ENCODE measurements at regions not wholly inside any gene's neighbourhood (a gene's known extent, or its start where the extent isn't known, plus 50 kb on each side); places are given as distances from the start of the nearest gene placed in this dataset.

DNA sequence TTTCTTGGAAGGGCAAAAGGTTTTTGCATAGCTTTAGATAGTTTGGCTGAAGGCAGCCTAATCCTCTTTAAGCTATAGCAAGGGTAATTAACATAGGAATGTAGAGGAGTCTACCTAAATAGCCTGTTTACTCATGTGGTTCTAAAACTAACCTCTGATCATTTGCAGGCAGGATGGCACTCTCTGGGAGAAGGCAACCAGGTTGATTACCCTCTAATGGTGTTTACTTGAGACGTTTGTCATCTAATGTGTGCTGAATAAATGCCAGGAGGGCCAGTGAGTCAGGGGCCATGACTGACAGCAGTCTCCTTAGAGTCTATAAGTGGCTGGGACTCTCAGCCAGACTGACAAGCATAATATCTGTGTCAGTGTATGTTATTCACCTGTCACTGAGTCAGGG is 286.4 kb downstream of the PCNX1 start:
- TF ChIP-seq, protein P1, sequence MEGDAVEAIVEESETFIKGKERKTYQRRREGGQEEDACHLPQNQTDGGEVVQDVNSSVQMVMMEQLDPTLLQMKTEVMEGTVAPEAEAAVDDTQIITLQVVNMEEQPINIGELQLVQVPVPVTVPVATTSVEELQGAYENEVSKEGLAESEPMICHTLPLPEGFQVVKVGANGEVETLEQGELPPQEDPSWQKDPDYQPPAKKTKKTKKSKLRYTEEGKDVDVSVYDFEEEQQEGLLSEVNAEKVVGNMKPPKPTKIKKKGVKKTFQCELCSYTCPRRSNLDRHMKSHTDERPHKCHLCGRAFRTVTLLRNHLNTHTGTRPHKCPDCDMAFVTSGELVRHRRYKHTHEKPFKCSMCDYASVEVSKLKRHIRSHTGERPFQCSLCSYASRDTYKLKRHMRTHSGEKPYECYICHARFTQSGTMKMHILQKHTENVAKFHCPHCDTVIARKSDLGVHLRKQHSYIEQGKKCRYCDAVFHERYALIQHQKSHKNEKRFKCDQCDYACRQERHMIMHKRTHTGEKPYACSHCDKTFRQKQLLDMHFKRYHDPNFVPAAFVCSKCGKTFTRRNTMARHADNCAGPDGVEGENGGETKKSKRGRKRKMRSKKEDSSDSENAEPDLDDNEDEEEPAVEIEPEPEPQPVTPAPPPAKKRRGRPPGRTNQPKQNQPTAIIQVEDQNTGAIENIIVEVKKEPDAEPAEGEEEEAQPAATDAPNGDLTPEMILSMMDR (IDR thresholded peaks at IDR 0.05 in 4 of 5, conservative IDR thresholded peaks at IDR 0.05 in 1 of 5): no peak
- no peak for TF ChIP-seq POLR2A (IDR thresholded peaks at IDR 0.05)

Data from gastrocnemius medialis (tissue), 4 donors.